HG02571 (cell line): ENCODE measurements at regions not wholly inside any gene's neighbourhood (a gene's known extent, or its start where the extent isn't known, plus 50 kb on each side); places are given as distances from the start of the nearest gene placed in this dataset.

Experiments
- ATAC-seq: cut with Tn5 transposase; IDR thresholded peaks from one replicate; pipeline ENCODE4 v1.9.1; 2021; ENCODE audit warnings: mild to moderate bottlenecking, moderate library complexity; ENCODE audit not compliant: unreplicated experiment

GRCh38 chr6:104575536-104575935, 284.2 kb downstream of the HACE1 start:
- no peak for ATAC-seq

GRCh38 chr6:104574135-104574750, 285.5 kb downstream of the HACE1 start:
- ATAC-seq: no peak

- no peak for ATAC-seq
Measured at GRCh38 chr6:104573350-104573749, 286.4 kb downstream of the HACE1 start.

DNA sequence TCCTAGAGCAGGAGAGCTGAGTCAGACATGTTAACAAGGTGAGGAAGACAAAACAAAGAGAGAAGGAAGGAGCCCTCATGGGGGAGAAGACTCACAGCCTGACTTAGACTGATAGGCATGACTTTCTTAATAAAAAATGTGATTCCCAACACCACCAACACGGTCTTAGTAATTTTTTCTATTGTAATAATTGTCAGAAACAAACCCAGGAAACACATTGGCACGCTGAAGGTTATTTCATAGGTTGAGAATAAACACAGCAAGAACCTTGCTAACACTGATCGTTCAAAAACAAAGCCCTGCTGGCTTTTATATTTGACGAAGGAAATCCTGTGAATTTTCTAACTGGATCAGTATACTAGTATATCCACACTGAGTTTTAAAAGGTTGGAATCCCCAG, 286.8 kb downstream of the HACE1 start:
- no peak for ATAC-seq

DNA sequence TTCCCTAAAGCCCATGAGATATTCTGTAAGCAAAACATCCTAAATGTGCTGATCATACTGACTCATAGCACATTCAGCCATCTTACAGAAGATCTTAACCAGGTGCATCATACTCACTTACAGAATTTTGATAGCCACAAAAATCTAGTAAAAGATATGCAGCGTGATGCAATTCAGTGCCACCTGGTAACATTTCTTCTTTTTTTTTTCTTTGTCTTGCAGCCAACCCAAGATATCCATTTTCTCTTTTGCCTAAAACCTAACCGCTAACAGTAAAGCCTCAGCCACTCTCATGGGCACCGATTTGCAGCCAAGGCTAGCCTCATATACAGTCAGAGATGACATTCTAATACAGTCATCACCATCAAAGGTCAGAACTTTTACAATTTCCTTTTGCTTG, 293.3 kb downstream of the HACE1 start:
- ATAC-seq: no peak

DNA sequence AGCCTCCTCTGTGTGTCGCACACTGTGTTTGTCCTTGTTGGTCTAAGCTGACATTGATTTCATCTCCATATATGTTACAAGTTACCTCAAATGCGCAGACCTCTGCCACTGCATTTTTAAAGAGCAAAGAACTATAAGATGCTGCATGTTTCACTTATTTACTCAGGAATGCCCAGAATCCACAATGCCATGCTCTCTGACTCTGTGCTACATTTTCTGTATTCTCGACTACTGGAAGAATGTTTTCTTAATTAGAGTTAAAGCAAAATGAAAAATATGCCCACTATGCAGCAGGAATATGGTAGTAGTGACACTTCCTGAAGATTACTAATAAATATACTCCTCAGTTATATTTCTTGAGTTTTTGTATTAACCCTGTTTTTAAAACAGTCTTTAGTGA, 296.4 kb downstream of the HACE1 start:
- ATAC-seq: no peak

DNA sequence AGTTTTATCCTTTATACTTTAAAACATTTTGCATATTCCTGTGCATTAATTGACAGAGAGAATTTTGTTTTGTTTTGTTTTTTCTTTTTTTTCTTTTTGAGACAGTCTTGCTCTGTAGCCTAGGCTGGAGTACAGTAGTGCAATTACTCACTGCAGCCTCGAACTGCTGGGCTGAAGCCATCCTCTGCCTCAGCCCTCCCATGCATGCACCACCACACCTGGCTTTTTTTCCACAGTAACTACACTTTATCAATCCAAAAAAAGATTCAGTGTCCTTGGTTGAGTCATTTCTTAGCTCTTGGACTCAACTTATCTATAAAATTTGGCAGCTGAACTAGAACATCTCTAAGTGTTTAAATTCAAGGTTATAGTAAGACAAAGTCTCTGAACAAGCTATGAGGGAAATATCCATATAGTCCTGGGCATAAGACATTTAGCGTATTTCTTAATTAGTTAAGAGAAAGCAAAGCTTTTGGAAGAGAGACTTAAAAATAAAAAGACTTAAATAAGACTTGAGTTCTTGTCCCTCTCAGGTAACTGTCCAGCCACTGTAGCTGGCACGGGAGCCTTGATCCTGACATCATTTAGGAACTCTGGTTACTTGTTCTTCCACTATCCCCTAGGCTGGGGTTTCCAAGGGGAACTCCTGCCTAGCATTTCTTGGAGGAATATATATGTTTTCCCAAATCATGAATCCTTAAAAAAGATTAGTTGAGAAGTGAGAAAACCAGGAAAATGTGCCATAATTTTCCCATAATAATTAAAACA, 300.1 kb downstream of the HACE1 start:
- no peak for ATAC-seq

DNA sequence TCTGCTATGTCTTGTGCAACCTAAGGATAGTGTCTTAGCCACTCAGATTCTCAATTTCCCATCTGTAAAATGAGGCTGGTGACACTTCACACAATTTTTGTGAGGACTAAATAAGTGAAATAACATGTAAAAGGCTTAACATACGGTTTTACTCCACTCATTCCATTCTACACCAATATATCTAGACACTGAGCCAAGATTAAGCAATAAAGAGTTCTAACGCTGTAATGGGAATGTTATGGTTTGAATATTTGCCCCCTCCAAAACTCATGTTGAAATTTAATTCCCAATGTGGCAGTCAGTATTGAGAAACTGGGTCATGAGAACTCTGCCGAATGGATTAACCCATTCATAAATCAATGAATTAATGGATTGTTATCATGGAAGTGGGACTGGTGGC, 301.0 kb downstream of the HACE1 start:
- no peak for ATAC-seq

- no peak for ATAC-seq
Measured at GRCh38 chr6:104548297-104548696, 311.4 kb downstream of the HACE1 start.

DNA sequence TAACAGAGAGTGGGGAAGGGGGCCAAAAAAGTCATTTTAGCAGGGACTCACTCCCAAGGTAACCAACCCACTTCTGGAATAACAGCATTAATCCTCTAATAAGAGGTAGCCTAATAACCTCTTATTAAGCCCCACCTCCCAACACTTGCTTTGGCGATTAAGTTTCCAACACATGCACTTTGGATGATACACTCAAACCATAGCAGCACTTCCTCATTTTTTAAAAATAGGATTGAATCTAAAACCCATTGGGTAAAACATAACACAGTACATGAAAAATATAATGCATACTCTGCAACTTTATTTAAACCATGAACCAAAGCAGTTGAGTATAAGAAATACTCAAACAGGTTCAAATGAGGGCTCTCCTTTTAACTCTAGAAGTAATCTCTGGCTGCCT, 318.3 kb downstream of the HACE1 start:
- no peak for ATAC-seq

DNA sequence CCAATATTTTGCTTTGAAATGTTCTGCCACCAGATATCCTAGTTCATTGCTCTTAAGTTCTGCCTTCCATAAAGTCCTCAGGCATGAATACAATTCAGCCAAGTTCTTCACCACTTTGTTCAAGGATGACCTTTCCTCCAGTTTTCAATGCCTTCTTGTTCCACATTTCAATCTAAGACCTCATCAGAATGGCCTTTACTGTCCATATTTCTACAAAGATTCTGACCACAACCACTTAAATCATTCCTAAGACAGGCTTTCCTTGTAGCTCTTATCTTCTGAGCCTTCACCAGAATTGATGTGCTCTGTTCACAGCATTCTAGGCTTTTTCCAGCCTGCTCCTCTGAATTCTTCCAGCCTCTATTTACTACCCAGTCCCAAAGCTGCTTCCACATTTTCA, 319.0 kb downstream of the HACE1 start:
- no peak for ATAC-seq

DNA sequence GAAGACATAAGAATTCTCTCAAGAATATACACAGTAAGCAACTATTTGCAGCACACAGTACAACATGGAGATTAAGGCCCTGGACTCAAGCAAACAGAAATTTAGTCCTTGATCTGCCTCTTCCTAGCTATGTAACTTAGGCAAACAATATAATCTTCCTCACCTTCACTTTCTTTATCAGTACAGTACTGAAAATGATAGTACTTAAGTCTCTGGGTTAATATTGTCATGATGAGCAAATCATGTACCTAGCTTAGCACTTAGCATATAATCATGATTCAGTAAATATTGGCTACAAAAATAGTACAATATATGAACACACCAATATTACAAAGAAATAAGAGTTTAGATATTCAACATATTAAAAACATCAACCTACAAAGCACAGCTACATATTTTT, 320.5 kb downstream of the HACE1 start:
- no peak for ATAC-seq

- no peak for ATAC-seq
Measured at GRCh38 chr6:104537872-104538271, 321.8 kb downstream of the HACE1 start.

DNA sequence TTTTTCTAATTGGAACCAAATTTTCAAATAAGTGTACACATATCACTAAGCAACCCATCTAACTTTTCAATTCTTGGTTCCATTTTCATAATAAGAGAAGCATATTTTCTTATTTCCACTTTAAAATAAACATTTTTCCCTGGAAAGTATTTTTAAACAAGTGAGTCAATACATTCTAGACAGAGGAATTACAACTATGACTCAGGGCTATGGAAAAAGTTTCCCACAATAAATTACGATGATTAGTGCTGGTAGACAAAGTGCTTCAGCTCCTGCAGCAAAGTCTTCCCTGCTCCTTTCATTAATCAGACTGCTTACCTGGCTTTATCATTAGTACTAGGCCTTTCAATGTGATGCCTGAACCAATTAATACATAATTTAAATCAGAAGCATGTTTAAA, 322.5 kb downstream of the HACE1 start:
- ATAC-seq: no peak

DNA sequence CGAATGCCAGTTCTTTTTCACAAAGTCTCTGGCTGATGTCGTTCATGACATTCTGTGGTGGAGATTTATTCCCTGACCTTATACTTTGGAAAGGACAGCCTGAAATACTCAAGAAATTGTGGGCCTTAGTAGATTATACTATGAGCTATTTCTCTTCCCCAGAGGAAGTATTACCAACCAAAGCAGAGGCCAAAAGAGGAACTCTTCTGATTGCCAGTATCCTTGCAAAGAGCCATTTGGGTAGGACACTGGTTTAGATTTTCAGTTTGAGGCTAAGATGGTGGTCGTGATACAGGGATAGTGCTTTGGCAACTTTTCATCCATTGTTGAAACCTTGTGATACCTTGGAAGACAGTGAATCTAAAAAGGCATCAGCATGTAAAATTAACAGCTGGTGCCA, 327.3 kb downstream of the HACE1 start:
- no peak for ATAC-seq

DNA sequence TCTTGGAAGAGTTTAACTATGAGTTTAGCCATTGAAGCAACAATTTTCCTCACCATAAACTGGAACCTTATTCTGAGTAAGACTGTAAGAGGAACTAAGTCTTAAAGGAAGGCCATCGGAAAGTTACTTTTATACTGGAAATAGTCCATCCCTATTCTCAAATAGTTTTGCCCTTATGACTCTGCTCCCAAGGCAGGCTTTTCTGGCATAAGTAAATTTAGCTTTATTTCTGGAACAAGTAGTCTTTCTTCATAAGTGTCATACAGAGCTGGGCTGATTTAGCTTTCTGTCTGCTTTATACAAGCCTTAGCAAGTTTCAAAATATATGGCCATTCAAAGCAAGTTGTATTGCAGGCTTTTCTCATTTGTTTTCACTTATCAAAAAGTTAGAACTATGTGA, 328.1 kb downstream of the HACE1 start:
- ATAC-seq: no peak

- ATAC-seq: no peak
Measured at GRCh38 chr6:104527761-104528415, 331.8 kb downstream of the HACE1 start.

GRCh38 chr6:104527311-104527710, 332.4 kb downstream of the HACE1 start:
- no peak for ATAC-seq

DNA sequence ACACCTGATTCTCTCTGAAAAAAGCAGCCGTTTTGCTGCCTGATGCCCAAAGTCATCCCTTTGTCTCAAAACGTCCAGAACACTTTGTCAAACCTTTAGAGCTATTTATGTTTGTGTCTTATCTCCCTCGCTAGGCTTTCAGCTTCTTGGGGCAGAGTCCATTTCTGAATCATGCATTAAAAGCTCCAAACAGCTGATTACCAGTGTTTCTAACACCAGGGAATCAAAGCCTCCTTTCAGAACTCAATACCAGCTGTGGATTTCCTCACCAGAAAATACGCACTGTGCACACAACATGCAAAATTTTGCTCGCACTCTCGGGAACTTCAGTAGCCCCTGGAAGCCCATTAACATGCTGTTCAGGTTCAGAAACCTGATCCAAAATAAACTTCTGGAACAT, 333.3 kb downstream of the HACE1 start:
- ATAC-seq: no peak

DNA sequence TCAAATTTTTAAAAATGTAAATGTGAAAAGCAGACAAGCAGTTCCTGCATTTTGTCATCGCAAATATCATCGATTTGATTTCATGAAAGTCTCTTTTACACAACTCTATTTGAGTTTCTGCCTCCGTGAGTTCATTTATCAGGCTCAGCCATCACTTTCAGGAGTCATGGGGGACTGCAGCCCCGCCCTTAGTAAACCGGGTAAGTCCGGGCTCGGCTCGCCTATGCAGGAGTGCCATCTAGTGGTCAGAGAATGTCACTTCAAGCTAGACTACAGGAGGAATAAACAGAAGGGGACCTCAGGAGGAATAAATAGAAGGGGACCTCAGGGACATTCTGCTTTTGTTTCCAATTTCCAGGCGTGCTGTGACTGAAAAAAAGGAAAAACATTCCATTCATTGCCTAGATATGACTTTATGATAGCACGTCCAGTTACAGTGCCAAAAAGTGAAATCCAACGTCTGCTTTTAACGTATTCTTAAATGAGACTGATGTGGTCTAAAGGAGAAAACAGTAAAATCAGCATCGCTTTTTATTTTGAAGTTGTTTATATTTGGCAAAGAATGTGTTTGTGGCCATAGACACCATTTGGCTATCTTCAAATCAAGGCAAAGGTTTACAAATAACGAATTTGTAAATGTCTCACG, 333.9 kb downstream of the HACE1 start:
- ATAC-seq: peak; percentile 99

DNA sequence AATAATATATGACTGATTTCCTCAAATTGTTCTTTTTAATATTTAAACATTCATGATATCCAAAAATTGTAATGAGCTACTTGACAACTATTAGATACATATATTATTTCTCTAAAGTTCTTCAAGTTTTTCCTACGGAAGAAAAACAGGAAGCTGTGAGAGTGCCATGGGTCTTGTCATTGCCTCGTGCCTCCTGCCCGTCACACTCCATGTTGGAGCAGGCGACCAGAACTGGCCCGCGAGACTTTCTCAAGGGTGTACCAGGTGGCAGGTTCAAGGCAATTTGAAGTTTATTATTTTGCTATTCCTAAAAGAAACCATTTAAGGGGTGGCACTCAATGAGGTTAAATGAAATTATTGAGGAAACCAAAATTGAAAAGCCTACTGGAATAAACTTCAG, 337.2 kb downstream of the HACE1 start:
- no peak for ATAC-seq

GRCh38 chr6:104521176-104521575, 338.5 kb downstream of the HACE1 start:
- no peak for ATAC-seq
